CD4-positive, CD25-positive, alpha-beta regulatory T cell (primary cell): ENCODE measurements at regions not wholly inside any gene's neighbourhood (a gene's known extent, or its start where the extent isn't known, plus 50 kb on each side); places are given as distances from the start of the nearest gene placed in this dataset.

Experiments
- ATAC-seq, 2 donors: fragments of 150-1000 bp; cut with Tn5 transposase; one replicate each; pipeline ENCODE4 v1.10.0; 2021; ENCODE audit warnings: low read depth in 2 of 2, moderate number of reproducible peaks in 2 of 2, moderate library complexity in 1 of 2
- DNase-seq, 3 donors: peaks; one replicate each; pipeline versions ENCODE4 v3.0.0 to v3.0.0-alpha.2; 2012 to 2022; ENCODE audit warnings: mixed read lengths in 1 of 3
- H3K27ac ChIP-seq: one replicate; pipeline ENCODE4 v1.7.0; 2013; ENCODE audit warnings: mild to moderate bottlenecking, low read length; ENCODE audit not compliant: insufficient read depth, poor library complexity, severe bottlenecking
- H3K27me3 ChIP-seq: one replicate; pipeline ENCODE4 v1.7.0; 2013; ENCODE audit warnings: low read length; ENCODE audit not compliant: control insufficient read depth, insufficient read depth
- H3K36me3 ChIP-seq: one replicate; pipeline ENCODE4 v1.7.0; 2013; ENCODE audit warnings: mild to moderate bottlenecking, low read length, moderate library complexity; ENCODE audit not compliant: control insufficient read depth, insufficient read depth
- H3K4me1 ChIP-seq: 2 replicates; pipeline ENCODE4 v1.7.0; 2013; ENCODE audit warnings: mild to moderate bottlenecking, low read length; ENCODE audit not compliant: insufficient read depth, control insufficient read depth, poor library complexity, severe bottlenecking
- H3K4me3 ChIP-seq: one replicate; pipeline ENCODE4 v1.7.0; 2013; ENCODE audit warnings: low read depth, mild to moderate bottlenecking, low read length, moderate library complexity
- H3K9me3 ChIP-seq, 2 experiments: 1 replicate in 1 of 2; 2 replicates in 1 of 2; pipeline ENCODE4 v1.7.0; 2013; ENCODE audit warnings: low read length in 2 of 2, mild to moderate bottlenecking in 1 of 2, moderate library complexity in 1 of 2; ENCODE audit not compliant: control insufficient read depth in 2 of 2
- H3K27ac Mint-ChIP-seq, 3 donors: one replicate each; pipeline ENCODE4 v1.8.0; 2020 to 2022; ENCODE audit warnings: mild to moderate bottlenecking in 3 of 3, mixed read lengths in 3 of 3, moderate library complexity in 2 of 3
- H3K27me3 Mint-ChIP-seq: one replicate; pipeline ENCODE4 v1.8.0; 2022; ENCODE audit warnings: mild to moderate bottlenecking, mixed read lengths
- H3K36me3 Mint-ChIP-seq: one replicate; pipeline ENCODE4 v1.8.0; 2020; ENCODE audit warnings: mixed read lengths
- H3K4me1 Mint-ChIP-seq, 4 donors: one replicate each; pipeline ENCODE4 v1.8.0; 2020 to 2022; ENCODE audit warnings: mixed read lengths in 4 of 4, mild to moderate bottlenecking in 1 of 4
- H3K4me3 Mint-ChIP-seq, 4 donors: one replicate each; pipeline ENCODE4 v1.8.0; 2020 to 2022; ENCODE audit warnings: mild to moderate bottlenecking in 4 of 4, mixed read lengths in 4 of 4, moderate library complexity in 3 of 4
- H3K9me3 Mint-ChIP-seq, 7 donors: one replicate each; pipeline ENCODE4 v1.8.0; 2020 to 2022; ENCODE audit warnings: mixed read lengths in 7 of 7, mild to moderate bottlenecking in 3 of 7, moderate library complexity in 2 of 7

GRCh38 chr2:204483608-204484081 lies 61.6 kb upstream of the PARD3B start:
- no peaks in the 10 kb centered on the region for H3K9me3 Mint-ChIP-seq

GRCh38 chr2:204486321-204486720 lies 59.0 kb upstream of the PARD3B start:
- Histone ChIP-seq H3K4me1 (no peaks in the 10 kb centered on the region), H3K36me3 (no peaks in the 10 kb centered on the region), H3K27ac (no peak overlapping the region), H3K27me3 (no peaks in the 10 kb centered on the region), H3K4me3 (no peak overlapping the region), H3K9me3 (no peaks in the 10 kb centered on the region)
- Mint-ChIP-seq H3K27ac (no peak overlapping the region), H3K36me3 (no peaks in the 10 kb centered on the region), H3K27me3 (peaks cover 5% of the 10 kb centered on the region), H3K4me3 (no peak overlapping the region), H3K4me1 (no peaks in the 10 kb centered on the region), H3K9me3 (no peaks in the 10 kb centered on the region)
- DNase-seq (no peak), ATAC-seq (no peak)

More at GRCh38 chr2:204483608-204484081, 61.6 kb upstream of the PARD3B start:
- Mint-ChIP-seq H3K4me3 (no peak overlapping the region), H3K4me1 (no peaks in the 10 kb centered on the region), H3K27ac (no peak overlapping the region), H3K27me3 (peaks cover 5% of the 10 kb centered on the region), H3K36me3 (no peaks in the 10 kb centered on the region)
- H3K27me3 ChIP-seq, result no peaks in the 10 kb centered on the region
- no peak for DNase-seq
- no peak overlapping the region for H3K4me3 ChIP-seq
- H3K27ac ChIP-seq, result no peak overlapping the region
- H3K9me3 ChIP-seq, result no peaks in the 10 kb centered on the region
- H3K36me3 ChIP-seq, result no peaks in the 10 kb centered on the region
- no peaks in the 10 kb centered on the region for H3K4me1 ChIP-seq
- no peak for ATAC-seq

DNA sequence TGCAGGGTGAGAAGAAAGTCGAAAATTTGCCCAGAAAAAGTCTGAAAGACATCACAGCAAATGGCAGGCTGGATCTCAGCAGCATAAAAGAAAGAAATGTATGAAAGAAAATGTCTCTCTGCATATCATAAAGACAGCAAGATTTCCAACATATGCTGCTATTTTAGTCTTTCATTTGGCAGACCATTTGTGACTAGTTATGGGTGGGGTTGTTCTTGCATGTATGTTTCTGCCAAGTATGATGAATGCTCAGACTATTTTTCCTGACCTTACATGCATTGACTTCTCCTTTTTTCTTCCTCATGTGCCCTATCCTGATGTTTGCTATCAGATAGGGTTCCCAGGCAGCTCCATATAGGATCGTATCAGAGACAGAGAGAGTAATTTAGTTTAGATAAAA lies 58.5 kb upstream of the PARD3B start:
- DNase-seq (no peak), ATAC-seq (no peak)
- Histone ChIP-seq H3K4me1 (no peaks in the 10 kb centered on the region), H3K27me3 (peaks cover 3% of the 10 kb centered on the region), H3K9me3 (no peaks in the 10 kb centered on the region), H3K27ac (no peak overlapping the region), H3K36me3 (no peaks in the 10 kb centered on the region), H3K4me3 (no peak overlapping the region)
- no peak overlapping the region for H3K27ac Mint-ChIP-seq
- peaks cover 5% of the 10 kb centered on the region for H3K27me3 Mint-ChIP-seq
- H3K4me3 Mint-ChIP-seq, result no peak overlapping the region
- no peaks in the 10 kb centered on the region for H3K36me3 Mint-ChIP-seq
- H3K9me3 Mint-ChIP-seq, result no peaks in the 10 kb centered on the region
- no peaks in the 10 kb centered on the region for H3K4me1 Mint-ChIP-seq

GRCh38 chr2:204487447-204488229 lies 57.6 kb upstream of the PARD3B start:
- no peaks in the 10 kb centered on the region for H3K4me1 Mint-ChIP-seq
- H3K27ac Mint-ChIP-seq, result no peak overlapping the region
- DNase-seq (no peak), ATAC-seq (no peak)
- no peak overlapping the region for H3K4me3 Mint-ChIP-seq
- no peaks in the 10 kb centered on the region for H3K9me3 Mint-ChIP-seq
- no peak overlapping the region for H3K27ac ChIP-seq
- no peaks in the 10 kb centered on the region for H3K4me1 ChIP-seq
- H3K27me3 Mint-ChIP-seq, result peaks cover 5% of the 10 kb centered on the region
- H3K4me3 ChIP-seq, result no peak overlapping the region
- no peaks in the 10 kb centered on the region for H3K36me3 ChIP-seq
- H3K36me3 Mint-ChIP-seq, result no peaks in the 10 kb centered on the region
- H3K9me3 ChIP-seq, result no peaks in the 10 kb centered on the region
- H3K27me3 ChIP-seq, result peaks cover 3% of the 10 kb centered on the region

DNA sequence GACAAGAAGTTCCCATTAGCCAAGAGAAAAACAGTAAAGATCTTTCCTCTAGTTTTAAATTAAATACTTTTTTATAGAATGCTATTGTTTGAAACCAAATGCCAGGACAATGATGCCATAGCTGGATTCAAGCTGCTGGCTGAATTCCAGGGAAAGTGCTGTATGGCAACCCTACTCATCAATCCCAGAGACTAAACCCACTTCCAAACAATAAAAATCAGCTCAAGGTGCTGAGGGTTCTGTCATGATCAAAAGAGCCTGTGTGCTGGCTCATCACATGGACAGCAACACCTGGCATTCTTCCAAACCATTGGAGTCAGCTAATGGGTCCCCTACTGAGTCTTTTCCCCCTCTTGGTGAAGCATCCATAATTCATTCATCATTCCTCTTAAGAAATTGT lies 53.7 kb upstream of the PARD3B start:
- Mint-ChIP-seq H3K4me1 (no peaks in the 10 kb centered on the region), H3K9me3 (no peaks in the 10 kb centered on the region), H3K27me3 (peaks cover 4% of the 10 kb centered on the region), H3K36me3 (no peaks in the 10 kb centered on the region), H3K27ac (no peak overlapping the region), H3K4me3 (no peak overlapping the region)
- DNase-seq (no peak), ATAC-seq (no peak)
- Histone ChIP-seq H3K9me3 (no peaks in the 10 kb centered on the region), H3K36me3 (no peaks in the 10 kb centered on the region), H3K27ac (no peak overlapping the region), H3K4me1 (no peaks in the 10 kb centered on the region), H3K4me3 (no peak overlapping the region), H3K27me3 (peaks cover 3% of the 10 kb centered on the region)

DNA sequence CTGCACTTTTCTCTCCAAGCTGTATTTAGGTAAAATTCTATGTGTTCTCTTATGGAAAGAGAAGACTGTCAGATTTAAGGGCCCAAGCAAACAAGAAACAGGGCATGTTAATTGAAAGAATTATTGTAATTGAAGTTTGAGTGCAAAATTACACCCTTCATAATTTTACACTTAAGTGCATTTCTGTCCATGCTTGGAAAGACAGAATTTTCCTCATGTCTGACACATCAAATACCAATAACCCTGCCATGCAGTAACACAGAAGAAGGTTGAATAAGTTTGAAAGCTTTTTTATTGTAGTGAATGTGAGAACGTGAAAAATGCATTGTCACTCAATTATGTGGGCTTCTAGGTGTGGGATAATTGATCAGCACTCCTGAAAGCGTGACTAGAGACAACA lies 52.9 kb upstream of the PARD3B start:
- Histone ChIP-seq H3K27me3 (peaks cover 3% of the 10 kb centered on the region), H3K36me3 (no peaks in the 10 kb centered on the region), H3K4me1 (no peaks in the 10 kb centered on the region), H3K9me3 (no peaks in the 10 kb centered on the region), H3K27ac (no peak overlapping the region), H3K4me3 (no peak overlapping the region)
- DNase-seq, result no peak
- Mint-ChIP-seq H3K27ac (no peak overlapping the region), H3K4me1 (no peaks in the 10 kb centered on the region), H3K27me3 (no peaks in the 10 kb centered on the region), H3K36me3 (no peaks in the 10 kb centered on the region), H3K4me3 (no peak overlapping the region), H3K9me3 (no peaks in the 10 kb centered on the region)
- no peak for ATAC-seq

DNA sequence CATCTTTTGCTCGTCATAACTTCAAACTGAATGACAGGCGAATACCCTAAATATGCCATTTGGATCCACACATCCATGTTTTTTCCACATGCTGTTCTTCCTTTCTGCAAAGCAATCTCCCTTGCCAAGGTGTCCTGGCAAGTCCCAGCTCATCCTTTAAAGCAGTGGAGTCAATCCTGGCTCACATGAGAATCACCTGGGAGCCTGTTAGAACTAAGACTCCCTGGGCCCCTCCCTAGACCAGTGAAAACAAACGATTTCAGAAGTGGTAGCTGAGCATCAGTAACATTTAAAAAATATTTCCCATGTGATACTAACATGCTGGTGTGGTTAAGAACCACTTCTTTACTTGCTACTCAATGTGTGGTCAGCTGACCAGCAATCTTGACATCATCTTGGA lies 50.6 kb upstream of the PARD3B start:
- DNase-seq (no peak), ATAC-seq (no peak)
- Histone ChIP-seq H3K4me3 (no peak overlapping the region), H3K9me3 (no peaks in the 10 kb centered on the region), H3K27me3 (peaks cover 3% of the 10 kb centered on the region), H3K4me1 (no peaks in the 10 kb centered on the region), H3K27ac (no peak overlapping the region), H3K36me3 (no peaks in the 10 kb centered on the region)
- Mint-ChIP-seq H3K27ac (no peak overlapping the region), H3K9me3 (no peaks in the 10 kb centered on the region), H3K27me3 (no peaks in the 10 kb centered on the region), H3K4me3 (no peak overlapping the region), H3K36me3 (no peaks in the 10 kb centered on the region), H3K4me1 (no peaks in the 10 kb centered on the region)

DNA sequence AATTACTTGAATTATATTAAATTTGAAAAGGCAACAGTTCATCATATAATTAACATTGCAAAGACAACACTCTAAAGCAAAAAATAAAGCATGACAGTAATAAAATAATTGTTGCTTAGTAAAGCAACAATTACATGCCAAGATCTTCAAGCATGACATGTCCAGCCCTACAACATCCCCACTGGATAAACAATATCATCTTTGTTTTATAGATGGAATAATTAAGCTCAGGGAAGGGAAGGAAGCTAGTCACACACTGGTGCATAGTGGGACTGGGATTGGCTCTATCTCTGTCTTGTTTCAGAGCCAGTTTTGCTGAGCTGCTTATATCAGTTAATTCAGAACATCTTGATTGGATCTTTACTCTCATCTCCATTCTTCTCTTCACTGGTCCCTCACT lies 49.9 kb upstream of the PARD3B start:
- ATAC-seq (no peak), DNase-seq (no peak)
- peaks cover 3% of the 10 kb centered on the region for H3K27me3 ChIP-seq
- H3K27ac Mint-ChIP-seq, result no peak overlapping the region
- no peaks in the 10 kb centered on the region for H3K4me1 ChIP-seq
- H3K4me1 Mint-ChIP-seq, result no peaks in the 10 kb centered on the region
- H3K27me3 Mint-ChIP-seq, result no peaks in the 10 kb centered on the region
- H3K36me3 Mint-ChIP-seq, result no peaks in the 10 kb centered on the region
- no peaks in the 10 kb centered on the region for H3K36me3 ChIP-seq
- no peak overlapping the region for H3K4me3 ChIP-seq
- no peak overlapping the region for H3K4me3 Mint-ChIP-seq
- no peaks in the 10 kb centered on the region for H3K9me3 Mint-ChIP-seq
- H3K27ac ChIP-seq, result no peak overlapping the region
- H3K9me3 ChIP-seq, result no peaks in the 10 kb centered on the region
